Ishikawa (cell line): ENCODE measurements at regions not wholly inside any gene's neighbourhood (a gene's known extent, or its start where the extent isn't known, plus 50 kb on each side); places are given as distances from the start of the nearest gene placed in this dataset.

Experiments
- CEBPB ChIP-seq: IDR thresholded peaks from 2 replicates; pipeline ENCODE4 v1.6.1; 2012
- CREB1 ChIP-seq: IDR thresholded peaks from 2 replicates; pipeline ENCODE4 v1.6.1; 2012; ENCODE audit warnings: low read depth
- EP300 ChIP-seq: IDR thresholded peaks from 2 replicates; pipeline ENCODE4 v1.6.1; 2012; ENCODE audit warnings: borderline replicate concordance
- FOXM1 ChIP-seq: IDR thresholded peaks from 2 replicates; pipeline ENCODE4 v1.6.1; 2012; ENCODE audit warnings: low read depth, borderline replicate concordance
- MAX ChIP-seq: IDR thresholded peaks from 2 replicates; pipeline ENCODE4 v1.6.1; 2012
- RAD21 ChIP-seq: IDR thresholded peaks from 2 replicates; pipeline ENCODE4 v1.6.1; 2012; ENCODE audit warnings: low read depth
- REST ChIP-seq: IDR thresholded peaks from 2 replicates; pipeline ENCODE4 v1.6.1; 2012; ENCODE audit warnings: low read depth, mild to moderate bottlenecking
- TAF1 ChIP-seq: IDR thresholded peaks from 2 replicates; pipeline ENCODE4 v1.6.1; 2012; ENCODE audit warnings: low read depth, mild to moderate bottlenecking
- TCF12 ChIP-seq: IDR thresholded peaks from 2 replicates; pipeline ENCODE4 v1.6.1; 2012; ENCODE audit warnings: low read depth
- TEAD4 ChIP-seq: IDR thresholded peaks from 2 replicates; pipeline ENCODE4 v1.6.1; 2012
- YY1 ChIP-seq: IDR thresholded peaks from 2 replicates; pipeline ENCODE4 v1.6.1; 2012; ENCODE audit warnings: low read depth
- ZBTB7A ChIP-seq: IDR thresholded peaks from 2 replicates; pipeline ENCODE4 v1.6.1; 2012; ENCODE audit warnings: low read depth

GRCh38 chr2:173666171-173666888 lies 298.8 kb downstream of the SP3 start:
- TF ChIP-seq YY1 (no peak), EP300 (no peak), CREB1 (no peak), REST (no peak), FOXM1 (no peak), TAF1 (no peak), ZBTB7A (no peak), RAD21 (no peak), MAX (no peak), TCF12 (no peak), CEBPB (no peak), TEAD4 (no peak)
